GM10248 (cell line): ENCODE measurements at regions not wholly inside any gene's neighbourhood (a gene's known extent, or its start where the extent isn't known, plus 50 kb on each side); places are given as distances from the start of the nearest gene placed in this dataset.
"Not testable (repeated sequence)": the region's sequence is repeated elsewhere in the genome, so short reads cannot be mapped to it uniquely, and the experiment has no call there.

Source experiments
- CTCF ChIA-PET: fragments of 300-600 bp; sonication (Branson Sonifier 250); formaldehyde crosslinking; extraction: SDS; loops from one replicate; lab custom pipeline; 2021; ENCODE audit warnings: antibody characterized with exemption; lab: Yijun Ruan, JAX
- POLR2A ChIA-PET: fragments of 350-650 bp; sonication (Branson Sonifier 250); formaldehyde crosslinking; extraction: SDS; loops from one replicate; lab custom pipeline; 2020; ENCODE audit warnings: antibody characterized with exemption; lab: Yijun Ruan, JAX
- DNase-seq: peaks from one replicate; pipeline ENCODE4 v3.0.0; 2012; ENCODE audit errors: extremely low spot score
- TF ChIP-seq, protein P1 (sequence below): IDR thresholded peaks from 2 replicates; pipeline ENCODE4 v1.5.1; 2012; ENCODE audit warnings: mild to moderate bottlenecking, low read depth; ENCODE audit errors: extremely low read depth, missing control alignments, control extremely low read depth

DNA sequence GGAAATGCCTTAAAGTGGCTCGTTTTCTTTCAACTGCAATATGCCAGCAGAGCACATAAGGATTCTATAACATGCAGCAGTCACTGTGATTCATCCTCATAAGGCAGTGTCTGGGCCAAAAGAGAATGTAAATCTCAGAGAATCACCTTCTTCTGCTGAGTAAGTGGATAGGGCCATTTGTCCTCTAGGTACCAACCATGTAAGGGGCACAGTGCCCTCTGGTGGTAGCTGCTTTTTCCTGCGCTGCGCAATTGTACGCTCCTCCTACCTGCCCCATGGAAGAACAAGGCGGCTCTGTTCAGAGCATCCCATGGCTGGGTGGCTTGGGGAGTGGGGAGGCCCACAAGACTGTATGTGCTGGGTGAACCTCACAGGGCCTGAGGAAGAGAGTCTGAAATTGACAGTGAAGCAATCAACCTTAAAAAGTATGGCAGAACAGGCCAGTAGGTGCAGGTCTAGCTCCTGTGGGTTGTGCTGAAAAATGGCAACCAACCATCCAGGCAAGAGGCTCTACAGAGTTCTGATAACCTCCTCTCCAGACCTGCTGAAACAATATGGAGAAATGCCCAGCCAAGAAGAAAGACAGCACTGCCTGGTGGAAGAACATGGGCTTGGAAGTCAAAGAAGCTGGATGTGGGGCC lies 78.6 kb upstream of the C10orf90 start:
- ChIA-PET POLR2A (no interaction called here), CTCF (interaction anchor here (0.6 to 2.3 kb wide), 6 partner anchors 9 to 884 kb away, joined by 3 to 16 read pairs (median 3); no protein-coding TSS in a partner anchor)
- TF ChIP-seq, protein P1, sequence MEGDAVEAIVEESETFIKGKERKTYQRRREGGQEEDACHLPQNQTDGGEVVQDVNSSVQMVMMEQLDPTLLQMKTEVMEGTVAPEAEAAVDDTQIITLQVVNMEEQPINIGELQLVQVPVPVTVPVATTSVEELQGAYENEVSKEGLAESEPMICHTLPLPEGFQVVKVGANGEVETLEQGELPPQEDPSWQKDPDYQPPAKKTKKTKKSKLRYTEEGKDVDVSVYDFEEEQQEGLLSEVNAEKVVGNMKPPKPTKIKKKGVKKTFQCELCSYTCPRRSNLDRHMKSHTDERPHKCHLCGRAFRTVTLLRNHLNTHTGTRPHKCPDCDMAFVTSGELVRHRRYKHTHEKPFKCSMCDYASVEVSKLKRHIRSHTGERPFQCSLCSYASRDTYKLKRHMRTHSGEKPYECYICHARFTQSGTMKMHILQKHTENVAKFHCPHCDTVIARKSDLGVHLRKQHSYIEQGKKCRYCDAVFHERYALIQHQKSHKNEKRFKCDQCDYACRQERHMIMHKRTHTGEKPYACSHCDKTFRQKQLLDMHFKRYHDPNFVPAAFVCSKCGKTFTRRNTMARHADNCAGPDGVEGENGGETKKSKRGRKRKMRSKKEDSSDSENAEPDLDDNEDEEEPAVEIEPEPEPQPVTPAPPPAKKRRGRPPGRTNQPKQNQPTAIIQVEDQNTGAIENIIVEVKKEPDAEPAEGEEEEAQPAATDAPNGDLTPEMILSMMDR: peak; percentile 64
- peak; percentile 29 for DNase-seq

DNA sequence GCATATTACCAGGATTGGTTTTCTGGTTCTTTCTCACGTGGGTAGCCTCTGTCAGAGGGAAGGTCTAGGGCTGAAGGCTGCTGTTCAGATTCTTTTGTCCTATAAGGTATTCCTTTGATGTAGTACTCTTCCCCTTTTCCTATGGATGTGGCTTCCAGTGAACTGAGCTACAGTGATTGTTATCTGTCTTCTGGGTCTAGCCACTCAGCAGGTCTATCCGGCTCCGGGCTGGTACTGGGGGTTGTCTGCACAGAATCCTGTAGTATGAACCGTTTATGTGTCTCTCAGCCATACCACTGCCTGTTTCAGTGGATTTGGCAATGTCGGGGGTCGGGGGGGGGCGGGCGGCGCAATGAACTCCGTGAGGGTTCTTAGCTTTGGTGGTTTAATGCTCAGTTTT lies 84.5 kb upstream of the C10orf90 start:
- ChIA-PET POLR2A (no interaction called here), CTCF (interaction anchor here (1.1 kb wide), 1 partner anchor 773 kb away, joined by 3 read pairs; no protein-coding TSS in a partner anchor)
- no peak for DNase-seq
- TF ChIP-seq, protein P1: no peak

DNA sequence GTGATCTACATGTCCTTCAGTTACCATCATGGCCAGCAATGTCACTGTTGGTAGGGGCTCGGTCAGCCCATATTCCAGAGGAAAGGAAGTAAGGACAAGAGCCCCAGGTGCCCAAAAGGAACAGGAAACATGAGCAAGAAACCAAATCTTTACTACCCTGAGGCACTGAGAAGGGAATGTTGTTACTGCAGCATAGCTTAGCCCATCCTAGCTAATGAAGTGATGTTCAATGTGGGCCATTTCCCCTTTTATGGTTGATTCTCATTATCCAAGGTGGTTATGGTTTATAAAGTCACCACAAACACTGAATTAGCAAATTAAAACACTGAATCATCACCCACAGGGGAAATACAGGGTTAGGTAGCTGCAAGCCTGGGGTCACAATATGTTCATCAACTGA lies 88.4 kb upstream of the C10orf90 start:
- ChIA-PET POLR2A (no interaction called here), CTCF (interaction anchor here (1.1 to 1.9 kb wide), 3 partner anchors 9 to 777 kb away, joined by 3 to 5 read pairs (median 5); no protein-coding TSS in a partner anchor)
- TF ChIP-seq, protein P1: no peak
- DNase-seq: no peak

DNA sequence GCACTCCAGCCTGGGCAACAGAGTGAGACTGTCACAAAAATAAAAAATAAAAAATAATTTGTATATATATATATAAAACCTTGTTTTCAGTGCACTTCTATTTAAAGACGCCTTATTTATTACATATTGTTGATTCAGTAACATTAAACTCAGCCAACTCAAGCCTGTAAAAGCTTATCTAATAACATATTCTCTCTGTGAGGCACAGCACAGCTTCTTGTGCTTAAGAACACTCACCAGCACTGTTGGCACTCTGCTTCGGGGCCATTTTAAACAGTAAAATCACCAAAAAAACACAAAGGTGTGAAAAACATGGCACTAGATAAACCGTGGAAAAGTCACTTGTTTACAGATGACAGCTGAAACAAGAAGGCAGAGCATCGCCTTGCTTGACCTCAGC lies 89.0 kb upstream of the C10orf90 start:
- CTCF ChIA-PET: interaction anchor here (1.5 to 1.9 kb wide), 2 partner anchors 10 to 777 kb away, joined by 3 to 5 read pairs; no protein-coding TSS in a partner anchor
- POLR2A ChIA-PET: no interaction called here
- DNase-seq: no peak
- TF ChIP-seq, protein P1: no peak

DNA sequence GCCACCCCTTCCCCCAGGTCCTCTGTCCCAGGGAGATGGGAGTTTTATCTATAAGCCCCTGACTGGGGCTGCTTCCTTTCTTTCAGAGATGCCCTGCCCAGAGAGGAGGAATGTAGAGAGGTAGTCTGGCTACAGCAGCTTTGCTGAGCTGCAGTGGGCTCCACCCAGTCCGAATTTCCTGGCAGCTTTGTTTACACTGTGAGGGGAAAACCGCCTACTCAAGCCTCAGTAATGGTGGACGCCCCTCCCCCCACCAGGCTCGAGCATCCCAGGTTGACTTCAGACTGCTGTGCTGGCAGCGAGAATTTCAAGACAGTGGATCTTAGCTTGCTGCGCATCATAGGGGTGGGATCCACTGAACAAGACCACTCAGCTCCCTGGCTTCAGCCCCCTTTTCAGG lies 96.2 kb upstream of the C10orf90 start:
- DNase-seq, POLR2A ChIA-PET, CTCF ChIA-PET: not testable (repeated sequence)

DNA sequence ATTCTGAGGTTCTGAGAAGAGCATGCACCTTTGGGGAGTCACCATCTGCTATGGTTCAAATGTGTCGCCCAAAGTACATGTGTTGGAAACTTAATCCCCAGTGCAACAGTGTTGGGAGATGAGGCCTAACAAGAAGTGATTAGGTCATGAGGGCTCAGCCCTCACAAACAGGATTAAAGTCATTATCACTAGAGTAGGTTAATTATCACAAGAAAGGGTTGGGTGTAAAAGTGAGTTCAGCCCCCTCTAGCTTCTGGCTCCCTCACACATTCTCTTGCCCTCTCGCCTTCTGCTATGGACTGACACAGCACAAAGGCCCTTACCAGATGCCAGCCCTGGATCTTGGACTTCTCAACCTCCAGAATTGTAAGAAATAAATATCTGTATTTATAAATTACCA lies 100.3 kb upstream of the C10orf90 start:
- no peak for DNase-seq
- ChIA-PET POLR2A (no interaction called here), CTCF (no interaction called here)
- TF ChIP-seq, protein P1: no peak

DNA sequence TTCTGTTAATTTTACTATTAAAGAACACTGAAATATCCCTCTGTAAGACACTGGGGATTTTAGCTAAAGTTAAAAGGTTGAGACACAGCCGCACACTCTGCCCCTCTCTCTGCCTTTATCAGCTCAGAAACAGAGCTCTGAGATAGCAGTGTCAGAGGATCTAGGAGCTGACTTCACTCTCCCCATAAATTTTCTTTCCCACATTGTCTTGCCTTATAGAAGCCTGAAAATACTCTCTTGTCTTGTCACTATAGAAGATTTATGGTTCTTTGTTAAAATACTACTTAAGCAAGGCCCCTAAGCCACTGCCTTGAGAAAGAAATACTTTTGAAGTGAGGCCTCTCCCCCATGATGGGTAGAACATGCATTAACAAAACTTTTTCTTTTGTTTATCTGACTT lies 105.7 kb upstream of the C10orf90 start:
- no peak for DNase-seq
- POLR2A ChIA-PET: no interaction called here
- CTCF ChIA-PET: no interaction called here
- TF ChIP-seq, protein P1: no peak
